CD4-positive, alpha-beta memory T cell (primary cell): ENCODE measurements at regions not wholly inside any gene's neighbourhood (a gene's known extent, or its start where the extent isn't known, plus 50 kb on each side); places are given as distances from the start of the nearest gene placed in this dataset.

Source experiments
- CTCF ChIA-PET: fragments of 350-600 bp; sonication (Branson Sonifier 250); formaldehyde crosslinking; loops from one replicate; lab custom pipeline; 2021; ENCODE audit warnings: inconsistent platforms; ENCODE audit not compliant: partially characterized antibody; lab: Charles Lee
- POLR2A ChIA-PET: fragments of 350-600 bp; sonication (Branson Sonifier 250); formaldehyde crosslinking; loops from one replicate; lab custom pipeline; 2021; ENCODE audit not compliant: partially characterized antibody; lab: Charles Lee
- DNase-seq, 5 donors: peaks; one replicate each; pipeline versions ENCODE4 v3.0.0 to v3.0.0-alpha.2; 2020 to 2022; ENCODE audit warnings: mixed read lengths in 1 of 5
- H3K27ac ChIP-seq: one replicate; pipeline ENCODE4 v1.7.0; 2013; ENCODE audit warnings: low read depth, low read length
- H3K27me3 ChIP-seq: 2 replicates; pipeline ENCODE4 v1.7.0; 2013; ENCODE audit warnings: mild to moderate bottlenecking, low read length, moderate library complexity; ENCODE audit not compliant: insufficient read depth
- H3K36me3 ChIP-seq: 2 replicates; pipeline ENCODE4 v1.7.0; 2013; ENCODE audit warnings: mild to moderate bottlenecking, low read length, moderate library complexity; ENCODE audit not compliant: insufficient read depth
- H3K4me1 ChIP-seq: 2 replicates; pipeline ENCODE4 v1.7.0; 2013; ENCODE audit warnings: mild to moderate bottlenecking, low read length, moderate library complexity; ENCODE audit not compliant: insufficient read depth
- H3K4me3 ChIP-seq, 2 donors: one replicate each; pipeline ENCODE4 v1.7.0; 2013; ENCODE audit warnings: low read length in 2 of 2, mild to moderate bottlenecking in 1 of 2
- H3K9me3 ChIP-seq, 2 donors: one replicate each; pipeline ENCODE4 v1.7.0; 2013; ENCODE audit warnings: low read length in 2 of 2, control low read depth in 1 of 2; ENCODE audit not compliant: control insufficient read depth in 1 of 2
- H3K27ac Mint-ChIP-seq, 7 donors: one replicate each; pipeline ENCODE4 v1.8.0; 2020 to 2021; ENCODE audit warnings: mixed read lengths in 7 of 7, mild to moderate bottlenecking in 6 of 7, inconsistent platforms in 3 of 7, moderate library complexity in 3 of 7
- H3K27me3 Mint-ChIP-seq, 2 donors: one replicate each; pipeline ENCODE4 v1.8.0; 2020 to 2021; ENCODE audit warnings: mixed read lengths in 2 of 2
- H3K36me3 Mint-ChIP-seq, 2 donors: one replicate each; pipeline ENCODE4 v1.8.0; 2020 to 2021; ENCODE audit warnings: mixed read lengths in 2 of 2, inconsistent platforms in 1 of 2, mild to moderate bottlenecking in 1 of 2
- H3K4me1 Mint-ChIP-seq, 4 donors: one replicate each; pipeline ENCODE4 v1.8.0; 2020 to 2021; ENCODE audit warnings: mixed read lengths in 4 of 4, mild to moderate bottlenecking in 1 of 4
- H3K4me3 Mint-ChIP-seq, 8 donors: one replicate each; pipeline ENCODE4 v1.8.0; 2020 to 2021; ENCODE audit warnings: mixed read lengths in 8 of 8, mild to moderate bottlenecking in 7 of 8, moderate library complexity in 6 of 8, inconsistent platforms in 3 of 8
- H3K9me3 Mint-ChIP-seq, 8 donors: one replicate each; pipeline ENCODE4 v1.8.0; 2020 to 2021; ENCODE audit warnings: mixed read lengths in 8 of 8, mild to moderate bottlenecking in 5 of 8, inconsistent platforms in 3 of 8, moderate library complexity in 1 of 8
- intact Hi-C: fragments of 100-400 bp; cut with micrococcal nuclease; formaldehyde crosslinking; loops from one replicate; pipeline ENCODE4 v1.15.1; 2023

DNA sequence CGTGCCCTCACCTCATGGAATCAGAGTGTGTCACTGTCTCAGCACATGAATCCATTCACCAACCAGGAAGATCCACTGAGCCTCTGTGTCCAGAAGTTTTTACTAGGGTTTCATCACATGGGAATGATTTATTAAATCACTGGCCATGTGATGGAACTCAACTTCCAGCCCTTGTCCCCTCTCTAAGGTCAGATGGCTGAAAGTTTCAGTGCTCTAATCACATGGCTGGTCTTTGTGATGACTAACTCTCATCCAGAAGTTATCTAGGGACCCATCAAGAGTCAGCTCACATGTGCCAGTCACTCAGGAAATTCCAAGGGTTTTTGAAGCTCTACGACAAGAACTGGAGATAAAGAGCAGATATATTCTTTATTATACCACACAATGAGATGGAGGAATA is 140.5 kb upstream of the GYPC start:
- Mint-ChIP-seq H3K27ac (no peak overlapping the region), H3K4me1 (no peaks in the 10 kb centered on the region), H3K27me3 (peaks cover 1 to 8% of the 10 kb centered on the region in 2 donors), H3K9me3 (peaks cover 0 to 1% (median 0%) of the 10 kb centered on the region in 8 donors), H3K36me3 (no peaks in the 10 kb centered on the region), H3K4me3 (no peak overlapping the region)
- no peaks in the 10 kb centered on the region for H3K9me3 ChIP-seq
- H3K27ac ChIP-seq = no peak overlapping the region
- ChIA-PET POLR2A (no interaction called here), CTCF (interaction anchor here (2.4 kb wide), 1 partner anchor 12 kb away, joined by 10 read pairs; no protein-coding TSS in a partner anchor)
- H3K4me1 ChIP-seq = no peaks in the 10 kb centered on the region
- H3K27me3 ChIP-seq = no peaks in the 10 kb centered on the region
- intact Hi-C loops = no loop called here
- H3K4me3 ChIP-seq = no peak overlapping the region
- no peaks in the 10 kb centered on the region for H3K36me3 ChIP-seq
- DNase-seq = no peak

GRCh38 chr2:126518196-126518595 is 137.8 kb upstream of the GYPC start:
- peaks cover 4 to 6% of the 10 kb centered on the region in 2 donors for H3K27me3 Mint-ChIP-seq

GRCh38 chr2:126527836-126528490 is 128.0 kb upstream of the GYPC start:
- H3K9me3 Mint-ChIP-seq = no peaks in the 10 kb centered on the region
- Histone ChIP-seq H3K4me1 (no peaks in the 10 kb centered on the region), H3K36me3 (no peaks in the 10 kb centered on the region), H3K27me3 (no peaks in the 10 kb centered on the region), H3K4me3 (no peak overlapping the region), H3K27ac (no peak overlapping the region), H3K9me3 (no peaks in the 10 kb centered on the region)
- DNase-seq = peak; percentile 57 to 68 (median 63)
- CTCF ChIA-PET = interaction anchor here (0.6 to 7.4 kb wide), 36 partner anchors 8 to 837 kb away, joined by 3 to 234 read pairs (median 5); partner anchors contain the start of gene GYPC
- peaks cover 0 to 3% of the 10 kb centered on the region in 2 donors for H3K27me3 Mint-ChIP-seq
- POLR2A ChIA-PET = interaction anchor here (0.8 to 1.2 kb wide), 4 partner anchors 134 to 444 kb away, joined by 3 to 12 read pairs (median 4); no protein-coding TSS in a partner anchor
- H3K4me1 Mint-ChIP-seq = no peaks in the 10 kb centered on the region
- intact Hi-C loops = loop anchor here (1.0 to 5.0 kb wide), 3 partner anchors 129 to 234 kb away; partner anchors contain the start of gene GYPC
- H3K27ac Mint-ChIP-seq = no peak overlapping the region
- no peak overlapping the region for H3K4me3 Mint-ChIP-seq
- no peaks in the 10 kb centered on the region for H3K36me3 Mint-ChIP-seq

More at GRCh38 chr2:126518196-126518595, 137.8 kb upstream of the GYPC start:
- intact Hi-C loops = no loop called here
- Mint-ChIP-seq H3K27ac (no peak overlapping the region), H3K9me3 (peaks cover 0 to 1% (median 0%) of the 10 kb centered on the region in 8 donors), H3K36me3 (no peaks in the 10 kb centered on the region), H3K4me3 (no peak overlapping the region), H3K4me1 (no peaks in the 10 kb centered on the region)
- no peaks in the 10 kb centered on the region for H3K4me1 ChIP-seq
- H3K4me3 ChIP-seq = no peak overlapping the region
- no peaks in the 10 kb centered on the region for H3K27me3 ChIP-seq
- CTCF ChIA-PET = interaction anchor here (1.1 to 1.4 kb wide), 2 partner anchors 9 to 259 kb away, joined by 3 to 8 read pairs; no protein-coding TSS in a partner anchor
- no peaks in the 10 kb centered on the region for H3K9me3 ChIP-seq
- H3K36me3 ChIP-seq = no peaks in the 10 kb centered on the region
- no peak overlapping the region for H3K27ac ChIP-seq
- POLR2A ChIA-PET = no interaction called here
- no peak for DNase-seq

DNA sequence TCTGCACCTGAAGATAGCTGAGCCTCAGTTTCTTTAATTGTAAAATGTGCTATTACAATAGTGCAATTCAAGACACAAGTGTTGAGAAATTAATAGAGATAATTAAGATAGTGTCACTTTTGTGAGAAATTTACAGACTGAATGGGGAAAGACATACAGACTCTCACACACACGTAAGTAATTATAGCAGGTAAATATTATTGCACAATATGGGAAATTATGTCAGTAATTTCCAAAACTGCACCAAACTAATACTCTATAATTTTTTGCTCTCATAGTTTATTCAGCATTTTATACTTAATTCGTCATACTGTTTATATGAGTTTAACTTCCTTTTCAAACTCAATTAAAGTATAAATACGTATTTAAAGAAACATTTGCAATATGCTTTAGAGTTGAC is 124.9 kb upstream of the GYPC start:
- H3K4me1 Mint-ChIP-seq = no peaks in the 10 kb centered on the region
- H3K9me3 ChIP-seq = no peaks in the 10 kb centered on the region
- ChIA-PET CTCF (interaction anchor here (7.4 kb wide), 1 partner anchor 246 kb away, joined by 234 read pairs; no protein-coding TSS in a partner anchor), POLR2A (no interaction called here)
- no peaks in the 10 kb centered on the region for H3K9me3 Mint-ChIP-seq
- no peak overlapping the region for H3K4me3 ChIP-seq
- H3K27ac ChIP-seq = no peak overlapping the region
- H3K27me3 Mint-ChIP-seq = peaks cover 14 to 15% of the 10 kb centered on the region in 2 donors
- H3K36me3 Mint-ChIP-seq = no peaks in the 10 kb centered on the region
- H3K27me3 ChIP-seq = peaks cover 6% of the 10 kb centered on the region
- H3K4me3 Mint-ChIP-seq = no peak overlapping the region
- H3K4me1 ChIP-seq = no peaks in the 10 kb centered on the region
- no peak for DNase-seq
- intact Hi-C loops = no loop called here
- no peaks in the 10 kb centered on the region for H3K36me3 ChIP-seq
- H3K27ac Mint-ChIP-seq = no peak overlapping the region

DNA sequence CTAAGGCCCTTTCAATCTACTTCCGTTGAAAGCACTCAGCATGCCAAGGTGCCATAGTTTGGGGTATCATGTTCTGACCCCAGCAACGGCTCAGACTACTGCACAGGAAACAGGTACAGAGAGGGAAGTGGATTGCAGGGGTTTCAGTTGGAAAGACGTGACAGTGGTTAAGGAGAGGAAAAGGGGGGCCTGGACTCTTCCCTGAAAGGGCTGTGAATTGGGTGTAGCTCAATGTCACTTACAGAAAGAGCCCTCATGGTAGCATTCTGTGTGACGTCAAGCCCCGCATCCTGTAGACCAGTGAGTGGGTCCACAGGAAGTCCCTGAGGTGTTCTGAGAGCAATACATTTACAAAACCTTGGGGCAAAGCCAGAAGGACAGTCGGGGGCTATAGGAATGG is 121.5 kb upstream of the GYPC start:
- Mint-ChIP-seq H3K27me3 (peaks cover 17 to 18% of the 10 kb centered on the region in 2 donors), H3K4me3 (no peak overlapping the region), H3K9me3 (peaks cover 0 to 2% (median 0%) of the 10 kb centered on the region in 8 donors), H3K4me1 (no peaks in the 10 kb centered on the region), H3K27ac (peak overlapping the region in 1 of 7 donors; percentile 43), H3K36me3 (no peaks in the 10 kb centered on the region)
- Histone ChIP-seq H3K4me1 (no peaks in the 10 kb centered on the region), H3K9me3 (no peaks in the 10 kb centered on the region), H3K27me3 (peaks cover 6% of the 10 kb centered on the region), H3K27ac (no peak overlapping the region), H3K4me3 (no peak overlapping the region), H3K36me3 (no peaks in the 10 kb centered on the region)
- POLR2A ChIA-PET = no interaction called here
- intact Hi-C loops = no loop called here
- no peak for DNase-seq
- CTCF ChIA-PET = interaction anchor here (1.4 to 2.2 kb wide), 2 partner anchors 243 to 244 kb away, joined by 3 to 8 read pairs; no protein-coding TSS in a partner anchor

- Histone ChIP-seq H3K27ac (no peak overlapping the region), H3K9me3 (no peaks in the 10 kb centered on the region), H3K27me3 (peaks cover 6% of the 10 kb centered on the region), H3K4me3 (no peak overlapping the region), H3K36me3 (no peaks in the 10 kb centered on the region), H3K4me1 (no peaks in the 10 kb centered on the region)
- no peak for DNase-seq
- ChIA-PET POLR2A (no interaction called here), CTCF (interaction anchor here (2.2 kb wide), 1 partner anchor 242 kb away, joined by 8 read pairs; no protein-coding TSS in a partner anchor)
- Mint-ChIP-seq H3K4me1 (no peaks in the 10 kb centered on the region), H3K27ac (no peak overlapping the region), H3K9me3 (peaks cover 0 to 7% (median 2%) of the 10 kb centered on the region in 8 donors), H3K36me3 (no peaks in the 10 kb centered on the region), H3K4me3 (no peak overlapping the region), H3K27me3 (peaks cover 18 to 22% of the 10 kb centered on the region in 2 donors)
- intact Hi-C loops = no loop called here
Observed at GRCh38 chr2:126535408-126535807, 120.5 kb upstream of the GYPC start.

DNA sequence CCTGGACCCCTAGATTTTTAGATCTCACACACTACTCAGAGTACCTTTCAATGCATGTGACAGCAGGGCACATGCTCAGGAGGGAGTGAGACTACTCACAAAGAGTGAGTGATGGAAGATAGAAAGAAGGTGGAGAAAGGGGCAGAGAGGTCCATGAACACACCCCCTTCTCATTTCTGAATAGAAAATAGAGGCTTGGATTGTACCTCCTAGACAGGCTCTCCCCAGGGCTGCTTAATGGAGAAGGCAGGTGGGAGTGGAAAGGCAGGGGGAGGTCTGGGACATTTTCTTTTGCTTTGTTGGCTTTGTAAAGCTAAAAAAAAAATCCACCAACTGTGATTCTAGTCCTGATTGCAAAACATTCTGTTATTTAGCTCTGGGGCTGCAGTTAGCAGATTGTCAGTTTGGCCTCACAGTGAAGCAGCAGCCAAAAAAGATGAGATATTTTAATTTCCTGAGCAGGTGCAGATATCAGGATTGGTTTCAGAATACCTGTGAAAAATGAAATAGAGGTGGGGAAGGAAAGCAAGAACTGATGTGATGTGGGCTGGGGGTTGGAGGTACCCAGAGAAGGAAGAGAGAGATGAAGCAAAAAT is 119.3 kb upstream of the GYPC start:
- H3K27ac Mint-ChIP-seq = no peak overlapping the region
- no peaks in the 10 kb centered on the region for H3K4me1 Mint-ChIP-seq
- H3K36me3 ChIP-seq = no peaks in the 10 kb centered on the region
- H3K4me1 ChIP-seq = no peaks in the 10 kb centered on the region
- H3K27ac ChIP-seq = no peak overlapping the region
- ChIA-PET CTCF (no interaction called here), POLR2A (interaction anchor here (0.5 kb wide), 1 partner anchor 208 kb away, joined by 3 read pairs; no protein-coding TSS in a partner anchor)
- peaks cover 0 to 13% (median 4%) of the 10 kb centered on the region in 8 donors for H3K9me3 Mint-ChIP-seq
- peaks cover 18 to 22% of the 10 kb centered on the region in 2 donors for H3K27me3 Mint-ChIP-seq
- no peak overlapping the region for H3K4me3 ChIP-seq
- peaks cover 6% of the 10 kb centered on the region for H3K27me3 ChIP-seq
- no peak for DNase-seq
- H3K4me3 Mint-ChIP-seq = no peak overlapping the region
- no peaks in the 10 kb centered on the region for H3K36me3 Mint-ChIP-seq
- intact Hi-C loops = no loop called here
- no peaks in the 10 kb centered on the region for H3K9me3 ChIP-seq
